OCI-LY1 (cell line): ENCODE measurements at regions not wholly inside any gene's neighbourhood (a gene's known extent, or its start where the extent isn't known, plus 50 kb on each side); places are given as distances from the start of the nearest gene placed in this dataset.

ENCODE experiments used
- H2AFZ ChIP-seq: fragments of 200-600 bp; sonication (generic), shearing (Covaris generic); 2 replicates; pipeline ENCODE4 v1.6.0; 2014; ENCODE audit warnings: antibody characterized with exemption, mild to moderate bottlenecking, low read length
- H3F3A ChIP-seq: fragments of 200-600 bp; sonication (generic), shearing (Covaris generic); 2 replicates; pipeline ENCODE4 v1.6.0; 2014; ENCODE audit warnings: mild to moderate bottlenecking, antibody characterized with exemption, low read length, moderate library complexity; ENCODE audit not compliant: insufficient read depth
- H3K27ac ChIP-seq: fragments of 200-600 bp; sonication (generic); 2 replicates; pipeline ENCODE4 v1.5.1; 2014; ENCODE audit warnings: low read length, mixed run types, mild to moderate bottlenecking, low read depth; ENCODE audit not compliant: poor library complexity, severe bottlenecking
- H3K27me3 ChIP-seq: fragments of 200-600 bp; sonication (generic); 2 replicates; pipeline ENCODE4 v1.6.0; 2014; ENCODE audit warnings: antibody characterized with exemption, mild to moderate bottlenecking, low read length, moderate library complexity; ENCODE audit not compliant: insufficient read depth
- H3K36me3 ChIP-seq: fragments of 200-600 bp; sonication (generic); 2 replicates; pipeline ENCODE4 v1.6.1; 2014; ENCODE audit warnings: mild to moderate bottlenecking, antibody characterized with exemption, low read length, moderate library complexity, mixed read lengths; ENCODE audit not compliant: insufficient read depth
- H3K4me1 ChIP-seq: fragments of 200-600 bp; sonication (generic); 2 replicates; pipeline ENCODE4 v1.5.1; 2014; ENCODE audit warnings: mild to moderate bottlenecking, low read length, moderate library complexity; ENCODE audit not compliant: insufficient read depth, severe bottlenecking
- H3K4me2 ChIP-seq: fragments of 200-600 bp; sonication (generic), shearing (Covaris generic); 2 replicates; pipeline ENCODE4 v1.6.1; 2014; ENCODE audit warnings: low read length
- H3K4me3 ChIP-seq: fragments of 200-600 bp; sonication (generic); 2 replicates; pipeline ENCODE4 v1.5.1; 2014; ENCODE audit warnings: low read length, low read depth, mild to moderate bottlenecking, mixed read lengths; ENCODE audit not compliant: poor library complexity, severe bottlenecking
- H3K79me2 ChIP-seq: fragments of 200-600 bp; shearing (Covaris generic); 2 replicates; pipeline ENCODE4 v1.6.1; 2016; ENCODE audit warnings: mixed run types, low read length, mixed read lengths; ENCODE audit not compliant: insufficient read depth
- H3K9ac ChIP-seq: fragments of 200-600 bp; sonication (generic), shearing (Covaris generic); 2 replicates; pipeline ENCODE4 v1.6.1; 2014; ENCODE audit warnings: mild to moderate bottlenecking, low read length, mixed read lengths
- H3K9me2 ChIP-seq: fragments of 200-600 bp; sonication (generic), shearing (Covaris generic); 2 replicates; pipeline ENCODE4 v1.6.1; 2014; ENCODE audit warnings: low read depth, mild to moderate bottlenecking, low read length, mixed read lengths
- H3K9me3 ChIP-seq: fragments of 200-600 bp; shearing (Covaris generic); 2 replicates; pipeline ENCODE4 v1.6.1; 2014; ENCODE audit warnings: low read length, mixed read lengths
- H4K20me1 ChIP-seq: fragments of 200-600 bp; sonication (generic), shearing (Covaris generic); 2 replicates; pipeline ENCODE4 v1.6.0; 2016; ENCODE audit warnings: mild to moderate bottlenecking, low read length; ENCODE audit not compliant: insufficient read depth
- EZH2 ChIP-seq: fragments of 200-600 bp; sonication (generic), shearing (Covaris generic); IDR thresholded peaks from 2 replicates; pipeline ENCODE4 v1.8.0; 2017; ENCODE audit warnings: borderline replicate concordance, mixed run types, mild to moderate bottlenecking, antibody characterized with exemption, low read length, moderate library complexity, mixed read lengths
- TF ChIP-seq, protein P1 (sequence below): fragments of 200-600 bp; sonication (generic), shearing (Covaris generic); IDR thresholded peaks from 2 replicates; pipeline ENCODE4 v1.5.1; 2017; ENCODE audit warnings: mild to moderate bottlenecking, antibody characterized with exemption, low read length, moderate library complexity, mixed read lengths

- Histone ChIP-seq H3K27ac (no peak overlapping the region), H3F3A (no peaks in the 10 kb centered on the region), H3K4me2 (no peak overlapping the region), H3K9me2 (no peaks in the 10 kb centered on the region), H3K36me3 (no peaks in the 10 kb centered on the region), H3K9me3 (no peaks in the 10 kb centered on the region), H3K4me1 (no peaks in the 10 kb centered on the region), H3K9ac (no peak overlapping the region), H2AFZ (no peak overlapping the region), H3K4me3 (no peak overlapping the region), H3K79me2 (no peaks in the 10 kb centered on the region), H3K27me3 (no peaks in the 10 kb centered on the region), H4K20me1 (no peaks in the 10 kb centered on the region)
- no peak for TF ChIP-seq EZH2
- TF ChIP-seq, protein P1, sequence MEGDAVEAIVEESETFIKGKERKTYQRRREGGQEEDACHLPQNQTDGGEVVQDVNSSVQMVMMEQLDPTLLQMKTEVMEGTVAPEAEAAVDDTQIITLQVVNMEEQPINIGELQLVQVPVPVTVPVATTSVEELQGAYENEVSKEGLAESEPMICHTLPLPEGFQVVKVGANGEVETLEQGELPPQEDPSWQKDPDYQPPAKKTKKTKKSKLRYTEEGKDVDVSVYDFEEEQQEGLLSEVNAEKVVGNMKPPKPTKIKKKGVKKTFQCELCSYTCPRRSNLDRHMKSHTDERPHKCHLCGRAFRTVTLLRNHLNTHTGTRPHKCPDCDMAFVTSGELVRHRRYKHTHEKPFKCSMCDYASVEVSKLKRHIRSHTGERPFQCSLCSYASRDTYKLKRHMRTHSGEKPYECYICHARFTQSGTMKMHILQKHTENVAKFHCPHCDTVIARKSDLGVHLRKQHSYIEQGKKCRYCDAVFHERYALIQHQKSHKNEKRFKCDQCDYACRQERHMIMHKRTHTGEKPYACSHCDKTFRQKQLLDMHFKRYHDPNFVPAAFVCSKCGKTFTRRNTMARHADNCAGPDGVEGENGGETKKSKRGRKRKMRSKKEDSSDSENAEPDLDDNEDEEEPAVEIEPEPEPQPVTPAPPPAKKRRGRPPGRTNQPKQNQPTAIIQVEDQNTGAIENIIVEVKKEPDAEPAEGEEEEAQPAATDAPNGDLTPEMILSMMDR: no peak
Measured at GRCh38 chr21:24969068-24969467, 638.2 kb downstream of the MRPL39 start.

GRCh38 chr21:24955275-24955961 is 651.9 kb downstream of the MRPL39 start:
- H3K4me3 ChIP-seq: no peak overlapping the region
- no peaks in the 10 kb centered on the region for H3K27me3 ChIP-seq
- no peak overlapping the region for H2AFZ ChIP-seq
- H4K20me1 ChIP-seq: no peaks in the 10 kb centered on the region
- no peak for TF ChIP-seq EZH2
- no peak overlapping the region for H3K27ac ChIP-seq
- no peaks in the 10 kb centered on the region for H3F3A ChIP-seq
- H3K36me3 ChIP-seq: no peaks in the 10 kb centered on the region
- no peaks in the 10 kb centered on the region for H3K9me2 ChIP-seq
- no peak overlapping the region for H3K9ac ChIP-seq
- no peaks in the 10 kb centered on the region for H3K79me2 ChIP-seq
- no peak overlapping the region for H3K4me2 ChIP-seq
- no peaks in the 10 kb centered on the region for H3K4me1 ChIP-seq
- no peaks in the 10 kb centered on the region for H3K9me3 ChIP-seq

DNA sequence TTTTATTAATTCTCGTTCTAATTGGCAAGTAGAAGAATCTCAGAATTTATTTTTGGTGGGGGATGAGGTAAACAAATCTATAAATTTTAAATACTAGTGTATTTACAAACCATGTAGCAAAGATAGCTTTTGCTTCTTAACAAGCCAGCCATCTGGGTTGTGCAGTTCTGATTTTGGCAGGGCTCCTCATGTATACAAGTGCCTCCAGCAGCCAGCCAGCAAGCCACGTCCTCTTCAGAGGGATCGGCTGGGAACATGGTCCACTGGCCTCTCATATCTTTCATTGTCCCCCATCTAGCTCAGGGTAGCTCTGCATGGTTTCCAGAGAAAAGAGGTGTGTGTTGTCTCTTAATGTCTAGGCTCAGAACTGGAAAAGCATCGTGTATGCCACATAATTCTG is 659.1 kb downstream of the MRPL39 start:
- TF ChIP-seq, protein P1: no peak
- no peak for TF ChIP-seq EZH2
- no peaks in the 10 kb centered on the region for H3K4me1 ChIP-seq
- no peak overlapping the region for H3K4me2 ChIP-seq
- no peak overlapping the region for H3K27ac ChIP-seq
- H3K36me3 ChIP-seq: no peaks in the 10 kb centered on the region
- H3K27me3 ChIP-seq: no peaks in the 10 kb centered on the region
- H3K4me3 ChIP-seq: no peak overlapping the region
- no peaks in the 10 kb centered on the region for H3F3A ChIP-seq
- no peak overlapping the region for H3K9ac ChIP-seq
- H3K79me2 ChIP-seq: no peaks in the 10 kb centered on the region
- no peaks in the 10 kb centered on the region for H3K9me2 ChIP-seq
- no peaks in the 10 kb centered on the region for H4K20me1 ChIP-seq
- H2AFZ ChIP-seq: no peak overlapping the region
- H3K9me3 ChIP-seq: no peaks in the 10 kb centered on the region

DNA sequence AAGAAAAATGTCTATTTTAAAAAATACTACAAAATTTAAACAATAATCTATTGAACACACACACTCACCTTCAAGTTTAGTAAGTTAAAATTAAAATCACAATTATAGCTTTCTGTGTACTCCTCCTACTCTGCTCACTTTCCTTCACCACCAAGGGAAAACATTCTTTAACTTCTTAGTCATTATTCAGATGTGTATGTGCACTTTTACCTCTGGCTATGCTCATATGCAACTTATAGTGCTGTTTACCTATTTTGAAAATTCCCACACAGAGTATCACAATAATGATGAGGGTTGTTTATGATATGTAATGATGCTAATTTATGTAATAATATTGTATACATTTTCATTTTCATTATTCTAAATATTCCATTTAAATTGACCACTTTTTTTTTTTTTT is 661.4 kb downstream of the MRPL39 start:
- no peak overlapping the region for H3K9ac ChIP-seq
- no peaks in the 10 kb centered on the region for H3K9me2 ChIP-seq
- no peak overlapping the region for H3K4me2 ChIP-seq
- no peaks in the 10 kb centered on the region for H3K36me3 ChIP-seq
- H4K20me1 ChIP-seq: no peaks in the 10 kb centered on the region
- no peaks in the 10 kb centered on the region for H3F3A ChIP-seq
- H3K27me3 ChIP-seq: no peaks in the 10 kb centered on the region
- H3K4me1 ChIP-seq: no peaks in the 10 kb centered on the region
- no peak overlapping the region for H2AFZ ChIP-seq
- no peaks in the 10 kb centered on the region for H3K79me2 ChIP-seq
- no peak overlapping the region for H3K27ac ChIP-seq
- no peak overlapping the region for H3K4me3 ChIP-seq
- H3K9me3 ChIP-seq: no peaks in the 10 kb centered on the region
- TF ChIP-seq EZH2: no peak
- TF ChIP-seq, protein P1: no peak
